Gastroesophageal sphincter (tissue), 4 donors: ENCODE measurements at regions not wholly inside any gene's neighbourhood (a gene's known extent, or its start where the extent isn't known, plus 50 kb on each side); places are given as distances from the start of the nearest gene placed in this dataset.

Source experiments
- ATAC-seq: fragments of 150-250 bp; one replicate; pipeline ENCODE4 v1.9.1; 2016; ENCODE audit warnings: mild to moderate bottlenecking, moderate library complexity
- H3K27ac ChIP-seq, 4 donors: fragments of 200-600 bp; sonication (generic) in 3 of 4; 1 replicate in 3 of 4; 2 replicates in 1 of 4; pipeline ENCODE4 v1.5.1; 2016 to 2019
- H3K27me3 ChIP-seq: fragments of 200-600 bp; sonication (generic); one replicate; pipeline ENCODE4 v1.5.1; 2019
- H3K36me3 ChIP-seq, 2 donors: fragments of 200-600 bp; sonication (generic); one replicate each; pipeline ENCODE4 v1.5.1; 2019; ENCODE audit warnings: control low read depth in 1 of 2
- H3K4me1 ChIP-seq, 3 donors: fragments of 200-600 bp; sonication (generic); 1 replicate in 2 of 3; 2 replicates in 1 of 3; pipeline ENCODE4 v1.5.1; 2016 to 2019; ENCODE audit warnings: control low read depth in 2 of 3
- H3K4me3 ChIP-seq, 2 donors: fragments of 200-600 bp; sonication (generic); one replicate each; pipeline ENCODE4 v1.5.1; 2019; ENCODE audit warnings: mild to moderate bottlenecking in 1 of 2, moderate library complexity in 1 of 2
- H3K9me3 ChIP-seq, 3 donors: fragments of 200-600 bp; sonication (generic); one replicate each; pipeline ENCODE4 v1.5.1; 2017 to 2019; ENCODE audit warnings: control low read depth in 2 of 3
- CTCF ChIP-seq, 4 experiments: fragments of 200-600 bp in 2 of 4; fragments of 450-650 bp in 2 of 4; sonication (generic) in 1 of 4; IDR thresholded peaks; one replicate each; pipeline ENCODE4 v1.5.1; 2017 to 2019; ENCODE audit warnings: antibody characterized with exemption in 4 of 4, mild to moderate bottlenecking in 2 of 4, moderate library complexity in 2 of 4
- EP300 ChIP-seq: sonication (generic); formaldehyde crosslinking; IDR thresholded peaks from one replicate; pipeline ENCODE4 v1.6.1; 2017; ENCODE audit warnings: antibody characterized with exemption, mild to moderate bottlenecking
- POLR2A ChIP-seq, 2 donors: fragments of 450-650 bp; IDR thresholded peaks; one replicate each; pipeline ENCODE4 v1.6.1; 2017; ENCODE audit warnings: antibody characterized with exemption in 2 of 2, mild to moderate bottlenecking in 2 of 2, moderate library complexity in 1 of 2
- POLR2AphosphoS5 ChIP-seq: sonication (generic); formaldehyde crosslinking; IDR thresholded peaks from one replicate; pipeline ENCODE4 v1.6.1; 2017; ENCODE audit warnings: antibody characterized with exemption
- WGBS, 2 donors: methylation state at CpG; one replicate each; pipeline ENCODE4 v1.1.5; 2018; ENCODE audit warnings: low coverage in 1 of 2; 5-methylcytosine and 5-hydroxymethylcytosine counted together

- H3K27ac ChIP-seq, result no peak overlapping the region
- no peaks in the 10 kb centered on the region for H3K4me1 ChIP-seq
- no peaks in the 10 kb centered on the region for H3K27me3 ChIP-seq
- no peak overlapping the region for H3K4me3 ChIP-seq
- no peaks in the 10 kb centered on the region for H3K9me3 ChIP-seq
- H3K36me3 ChIP-seq, result no peaks in the 10 kb centered on the region
- TF ChIP-seq POLR2AphosphoS5 (no peak), POLR2A (IDR thresholded peaks at IDR 0.05) (no peak), EP300 (no peak), CTCF (IDR thresholded peaks at IDR 0.05) (no peak)
- no peak for ATAC-seq
These were observed 932.8 kb upstream of the POU3F3 start for GRCh38 chr2:103921161-103921560.

- ATAC-seq, result no peak
These were observed 911.7 kb upstream of the POU3F3 start for GRCh38 chr2:103942199-103942598.

GRCh38 chr2:103945083-103945482 lies 908.8 kb upstream of the POU3F3 start:
- ATAC-seq, result no peak
- 72 to 78% methylated on average over 2 of the region's 2 CpGs for WGBS, 2 donors
- no peak for TF ChIP-seq POLR2A (IDR thresholded peaks at IDR 0.05)
- TF ChIP-seq POLR2AphosphoS5, result no peak
- no peak for TF ChIP-seq EP300
- TF ChIP-seq CTCF (IDR thresholded peaks at IDR 0.05), result no peak

More at GRCh38 chr2:103942199-103942598, 911.7 kb upstream of the POU3F3 start:
- Histone ChIP-seq H3K27me3 (no peaks in the 10 kb centered on the region), H3K9me3 (peaks cover 0 to 12% (median 0%) of the 10 kb centered on the region in 3 donors), H3K4me3 (no peak overlapping the region), H3K36me3 (no peaks in the 10 kb centered on the region), H3K27ac (no peak overlapping the region), H3K4me1 (no peaks in the 10 kb centered on the region)
- TF ChIP-seq POLR2A (IDR thresholded peaks at IDR 0.05), result no peak

GRCh38 chr2:103959174-103960128 lies 894.5 kb upstream of the POU3F3 start:
- H3K36me3 ChIP-seq, result no peaks in the 10 kb centered on the region
- no peaks in the 10 kb centered on the region for H3K9me3 ChIP-seq
- ATAC-seq, result no peak
- H3K4me3 ChIP-seq, result no peak overlapping the region
- H3K27me3 ChIP-seq, result peaks cover 10% of the 10 kb centered on the region
- no peak overlapping the region for H3K27ac ChIP-seq
- WGBS, 2 donors, result 33 to 42% methylated on average over 7 to 8 of the region's 9 CpGs
- TF ChIP-seq CTCF (IDR thresholded peaks at IDR 0.05) (peak in 2 of 4 experiments; percentile 13 to 30), EP300 (no peak)
- H3K4me1 ChIP-seq, result no peaks in the 10 kb centered on the region

More at GRCh38 chr2:103945083-103945482, 908.8 kb upstream of the POU3F3 start:
- Histone ChIP-seq H3K27ac (no peak overlapping the region), H3K9me3 (peaks cover 0 to 8% (median 0%) of the 10 kb centered on the region in 3 donors), H3K36me3 (no peaks in the 10 kb centered on the region), H3K4me3 (no peak overlapping the region), H3K27me3 (no peaks in the 10 kb centered on the region), H3K4me1 (no peaks in the 10 kb centered on the region)

- WGBS, 2 donors, result 67 to 88% methylated on average over 1 of the region's 1 CpG
- H3K27me3 ChIP-seq, result peaks cover 10% of the 10 kb centered on the region
- TF ChIP-seq EP300 (no peak), POLR2AphosphoS5 (no peak), POLR2A (IDR thresholded peaks at IDR 0.05) (no peak), CTCF (IDR thresholded peaks at IDR 0.05) (no peak)
- no peaks in the 10 kb centered on the region for H3K4me1 ChIP-seq
- H3K4me3 ChIP-seq, result no peak overlapping the region
- ATAC-seq, result no peak
- no peaks in the 10 kb centered on the region for H3K36me3 ChIP-seq
- H3K27ac ChIP-seq, result no peak overlapping the region
- peaks cover 0 to under 1% (median 0%) of the 10 kb centered on the region in 3 donors for H3K9me3 ChIP-seq
These were observed 893.8 kb upstream of the POU3F3 start for GRCh38 chr2:103960129-103960513.
